Panc1 (cell line): ENCODE measurements at regions not wholly inside any gene's neighbourhood (a gene's known extent, or its start where the extent isn't known, plus 50 kb on each side); places are given as distances from the start of the nearest gene placed in this dataset.

ENCODE experiments used
- ATAC-seq: fragments of 200-7000 bp; cut with Tn5 transposase; 2 replicates; pipeline ENCODE4 v1.9.1; 2020; ENCODE audit warnings: mild to moderate bottlenecking, moderate library complexity
- BruUV-seq: library from RNA; stranded (reverse); fragments of 400-500 nt; replicated peaks from 2 replicates; lab custom pipeline; 2021; lab: Mats Ljungman, UMichigan
- CTCF ChIA-PET: fragments of 300-600 bp; sonication (Branson Sonifier 250); formaldehyde crosslinking; loops from one replicate; lab custom pipeline; 2022; ENCODE audit warnings: antibody characterized with exemption; lab: Charles Lee
- POLR2A ChIA-PET: fragments of 300-600 bp; sonication (Branson Sonifier 250); formaldehyde crosslinking; loops from one replicate; lab custom pipeline; 2022; ENCODE audit warnings: antibody characterized with exemption; lab: Charles Lee
- DNase-seq: peaks from one replicate; pipeline ENCODE4 v3.0.0-alpha.2; 2010; ENCODE audit warnings: low read depth, low spot score
- H3K27ac ChIP-seq: 2 replicates; pipeline ENCODE4 v1.5.1; 2011; ENCODE audit warnings: mild to moderate bottlenecking, low read length, inconsistent platforms
- H3K27me3 ChIP-seq: fragments of 200-500 bp; sonication (Bioruptor generic); 2 replicates; pipeline ENCODE4 v1.6.0; 2014; ENCODE audit warnings: low read length, inconsistent platforms; ENCODE audit not compliant: control insufficient read depth, insufficient read depth
- H3K36me3 ChIP-seq: fragments of 200-500 bp; sonication (Bioruptor generic); 2 replicates; pipeline ENCODE4 v1.5.1; 2014; ENCODE audit warnings: inconsistent platforms, mild to moderate bottlenecking, low read length, moderate library complexity; ENCODE audit not compliant: control insufficient read depth, insufficient read depth
- H3K4me1 ChIP-seq: 2 replicates; pipeline ENCODE4 v1.5.1; 2011; ENCODE audit warnings: inconsistent platforms, mild to moderate bottlenecking, low read length, moderate library complexity; ENCODE audit not compliant: control insufficient read depth, insufficient read depth
- H3K4me3 ChIP-seq, 2 experiments: 2 replicates each; pipeline ENCODE4 v1.5.1; 2011 to 2012; ENCODE audit warnings: low read depth in 2 of 2, low read length in 2 of 2, mild to moderate bottlenecking in 2 of 2, inconsistent platforms in 1 of 2, moderate library complexity in 1 of 2
- H3K9me3 ChIP-seq: fragments of 200-500 bp; sonication (Bioruptor generic); 2 replicates; pipeline ENCODE4 v1.5.1; 2014; ENCODE audit warnings: low read depth, mild to moderate bottlenecking, inconsistent platforms, low read length, moderate library complexity; ENCODE audit not compliant: control insufficient read depth, insufficient read depth
- POLR2AphosphoS5 ChIP-seq: IDR thresholded peaks from 2 replicates; pipeline ENCODE4 v1.6.1; 2012; ENCODE audit warnings: mild to moderate bottlenecking, low read depth, low read length, moderate library complexity
- SIN3A ChIP-seq: IDR thresholded peaks from 2 replicates; pipeline ENCODE4 v1.6.1; 2012; ENCODE audit warnings: low read depth, mild to moderate bottlenecking, low read length, moderate library complexity, borderline replicate concordance; ENCODE audit not compliant: insufficient read depth
- TCF7L2 ChIP-seq: IDR thresholded peaks from 2 replicates; pipeline ENCODE4 v1.6.1; 2011; ENCODE audit warnings: mild to moderate bottlenecking, low read depth, low read length, inconsistent platforms
- in situ Hi-C: cut with HindIII; loops from 2 replicates; pipeline ENCODE4 v1.10.0; 2016; ENCODE audit warnings: low sequenced_read_pairs, low pct_unique_long_range_greater_than_20kb
- intact Hi-C: fragments of 100-400 bp; cut with micrococcal nuclease; formaldehyde crosslinking; loops from one replicate; pipeline ENCODE4 v1.10.0; 2022; ENCODE audit not compliant: unreplicated experiment
- TF ChIP-seq, protein P1 (sequence below), 2 experiments: IDR thresholded peaks; 2 replicates each; pipeline ENCODE4 v1.6.1; 2011 to 2012; ENCODE audit warnings: low read depth in 2 of 2, control low read depth in 1 of 2, low read length in 1 of 2, mild to moderate bottlenecking in 1 of 2, moderate library complexity in 1 of 2; ENCODE audit not compliant: insufficient read depth in 1 of 2
- TF ChIP-seq, protein P2 (sequence below): fragments of 450-650 bp; IDR thresholded peaks from 2 replicates; pipeline ENCODE4 v1.5.1; 2017; ENCODE audit warnings: mild to moderate bottlenecking

DNA sequence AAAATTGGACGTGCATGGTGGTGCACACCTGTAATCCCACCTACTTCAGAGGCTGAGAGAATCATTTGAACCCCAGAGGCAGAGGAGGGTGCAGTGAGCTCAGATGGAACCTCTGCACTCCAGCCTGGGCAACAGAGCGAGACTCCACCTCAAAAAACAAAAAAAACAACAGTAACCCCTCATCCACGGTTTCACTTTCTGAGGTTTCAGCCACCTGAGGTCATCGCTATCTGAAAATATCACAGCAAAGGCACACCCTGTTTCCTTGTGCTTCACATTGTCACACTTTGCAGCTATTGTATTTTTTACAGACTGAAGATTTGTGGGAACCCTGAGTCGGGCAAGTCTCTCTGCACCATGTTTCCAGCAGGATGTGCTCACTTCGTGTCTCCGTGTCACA, 54.1 kb upstream of the FOXQ1 start:
- H3K4me3 ChIP-seq: no peak overlapping the region
- no peaks in the 10 kb centered on the region for H3K4me1 ChIP-seq
- CTCF ChIA-PET: no interaction called here
- in situ Hi-C loops: no loop called here
- POLR2A ChIA-PET: no interaction called here
- DNase-seq: no peak
- no peak for ATAC-seq
- TF ChIP-seq, protein P1, sequence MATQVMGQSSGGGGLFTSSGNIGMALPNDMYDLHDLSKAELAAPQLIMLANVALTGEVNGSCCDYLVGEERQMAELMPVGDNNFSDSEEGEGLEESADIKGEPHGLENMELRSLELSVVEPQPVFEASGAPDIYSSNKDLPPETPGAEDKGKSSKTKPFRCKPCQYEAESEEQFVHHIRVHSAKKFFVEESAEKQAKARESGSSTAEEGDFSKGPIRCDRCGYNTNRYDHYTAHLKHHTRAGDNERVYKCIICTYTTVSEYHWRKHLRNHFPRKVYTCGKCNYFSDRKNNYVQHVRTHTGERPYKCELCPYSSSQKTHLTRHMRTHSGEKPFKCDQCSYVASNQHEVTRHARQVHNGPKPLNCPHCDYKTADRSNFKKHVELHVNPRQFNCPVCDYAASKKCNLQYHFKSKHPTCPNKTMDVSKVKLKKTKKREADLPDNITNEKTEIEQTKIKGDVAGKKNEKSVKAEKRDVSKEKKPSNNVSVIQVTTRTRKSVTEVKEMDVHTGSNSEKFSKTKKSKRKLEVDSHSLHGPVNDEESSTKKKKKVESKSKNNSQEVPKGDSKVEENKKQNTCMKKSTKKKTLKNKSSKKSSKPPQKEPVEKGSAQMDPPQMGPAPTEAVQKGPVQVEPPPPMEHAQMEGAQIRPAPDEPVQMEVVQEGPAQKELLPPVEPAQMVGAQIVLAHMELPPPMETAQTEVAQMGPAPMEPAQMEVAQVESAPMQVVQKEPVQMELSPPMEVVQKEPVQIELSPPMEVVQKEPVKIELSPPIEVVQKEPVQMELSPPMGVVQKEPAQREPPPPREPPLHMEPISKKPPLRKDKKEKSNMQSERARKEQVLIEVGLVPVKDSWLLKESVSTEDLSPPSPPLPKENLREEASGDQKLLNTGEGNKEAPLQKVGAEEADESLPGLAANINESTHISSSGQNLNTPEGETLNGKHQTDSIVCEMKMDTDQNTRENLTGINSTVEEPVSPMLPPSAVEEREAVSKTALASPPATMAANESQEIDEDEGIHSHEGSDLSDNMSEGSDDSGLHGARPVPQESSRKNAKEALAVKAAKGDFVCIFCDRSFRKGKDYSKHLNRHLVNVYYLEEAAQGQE (IDR thresholded peaks at IDR 0.05; ENCODE audit: insufficient read depth in 1 of 2, low read depth in 2 of 2, low read length in 1 of 2): no peak
- TF ChIP-seq, protein P2, sequence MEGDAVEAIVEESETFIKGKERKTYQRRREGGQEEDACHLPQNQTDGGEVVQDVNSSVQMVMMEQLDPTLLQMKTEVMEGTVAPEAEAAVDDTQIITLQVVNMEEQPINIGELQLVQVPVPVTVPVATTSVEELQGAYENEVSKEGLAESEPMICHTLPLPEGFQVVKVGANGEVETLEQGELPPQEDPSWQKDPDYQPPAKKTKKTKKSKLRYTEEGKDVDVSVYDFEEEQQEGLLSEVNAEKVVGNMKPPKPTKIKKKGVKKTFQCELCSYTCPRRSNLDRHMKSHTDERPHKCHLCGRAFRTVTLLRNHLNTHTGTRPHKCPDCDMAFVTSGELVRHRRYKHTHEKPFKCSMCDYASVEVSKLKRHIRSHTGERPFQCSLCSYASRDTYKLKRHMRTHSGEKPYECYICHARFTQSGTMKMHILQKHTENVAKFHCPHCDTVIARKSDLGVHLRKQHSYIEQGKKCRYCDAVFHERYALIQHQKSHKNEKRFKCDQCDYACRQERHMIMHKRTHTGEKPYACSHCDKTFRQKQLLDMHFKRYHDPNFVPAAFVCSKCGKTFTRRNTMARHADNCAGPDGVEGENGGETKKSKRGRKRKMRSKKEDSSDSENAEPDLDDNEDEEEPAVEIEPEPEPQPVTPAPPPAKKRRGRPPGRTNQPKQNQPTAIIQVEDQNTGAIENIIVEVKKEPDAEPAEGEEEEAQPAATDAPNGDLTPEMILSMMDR: no peak
- TF ChIP-seq TCF7L2 (no peak), SIN3A (no peak), POLR2AphosphoS5 (no peak)
- no peaks in the 10 kb centered on the region for H3K9me3 ChIP-seq
- H3K27me3 ChIP-seq: no peaks in the 10 kb centered on the region
- intact Hi-C loops: no loop called here
- no TSS peak for BruUV-seq
- H3K36me3 ChIP-seq: no peaks in the 10 kb centered on the region
- H3K27ac ChIP-seq: no peak overlapping the region

DNA sequence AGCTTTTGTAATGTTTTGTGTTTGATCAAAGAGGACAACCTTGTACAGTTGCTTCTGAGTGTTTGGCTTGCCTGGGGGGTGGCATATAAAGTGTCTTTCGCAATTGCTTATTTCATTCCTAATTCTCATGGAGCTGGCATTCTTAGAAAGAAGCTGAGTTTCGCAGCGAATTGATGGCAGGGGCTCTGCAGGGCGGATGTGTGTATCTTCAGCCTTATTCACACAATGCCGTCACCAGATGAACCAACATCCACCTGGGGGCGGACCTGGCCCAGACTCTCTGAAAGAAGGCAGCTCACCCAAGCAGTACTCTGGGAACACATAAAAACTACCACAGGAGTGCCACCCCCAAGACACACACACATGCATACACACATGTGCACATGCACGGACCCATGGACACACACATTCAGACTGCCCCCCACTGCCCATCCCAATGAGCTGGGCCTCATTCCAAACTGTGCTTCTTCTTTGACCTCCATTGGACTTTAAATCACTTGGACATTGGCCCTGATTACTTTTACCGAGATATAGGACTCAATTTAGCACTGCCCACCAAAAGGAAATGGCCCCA, 55.4 kb upstream of the FOXQ1 start:
- H3K27me3 ChIP-seq: no peaks in the 10 kb centered on the region
- TF ChIP-seq SIN3A (no peak), POLR2AphosphoS5 (no peak)
- TF ChIP-seq, protein P2: no peak
- TF ChIP-seq, protein P1 (IDR thresholded peaks at IDR 0.05; ENCODE audit: insufficient read depth in 1 of 2, low read depth in 2 of 2, low read length in 1 of 2): no peak
- H3K27ac ChIP-seq: no peak overlapping the region
- peaks cover 4% of the 10 kb centered on the region; the same call in 1 of the 2 replicates for H3K4me1 ChIP-seq
- no TSS peak for BruUV-seq
- in situ Hi-C loops: no loop called here
- ChIA-PET CTCF (no interaction called here), POLR2A (interaction anchor here (0.6 kb wide), 1 partner anchor 17 kb away, joined by 3 read pairs; no protein-coding TSS in a partner anchor)
- no peaks in the 10 kb centered on the region for H3K9me3 ChIP-seq
- no peaks in the 10 kb centered on the region for H3K36me3 ChIP-seq
- intact Hi-C loops: no loop called here
- DNase-seq (no peak), ATAC-seq (no peak)
- no peak overlapping the region for H3K4me3 ChIP-seq
